ENCODE measurements at regions not wholly inside any gene's neighbourhood (a gene's known extent, or its start where the extent isn't known, plus 50 kb on each side); places are given as distances from the start of the nearest gene placed in this dataset.

- no peak for DNase-seq
These were observed 1385.3 kb upstream of the SPRY2 start for GRCh38 chr13:81726037-81726726.

- no peak for DNase-seq
These were observed 1381.5 kb upstream of the SPRY2 start for GRCh38 chr13:81722456-81722855.

- DNase-seq: no peak
These were observed 1380.5 kb upstream of the SPRY2 start for GRCh38 chr13:81721400-81721799.

- no peak for DNase-seq
These were observed 1373.6 kb upstream of the SPRY2 start for GRCh38 chr13:81714513-81714912.

GRCh38 chr13:81713201-81713600 lies 1372.3 kb upstream of the SPRY2 start:
- no peak for DNase-seq

GRCh38 chr13:81697826-81698225 lies 1356.9 kb upstream of the SPRY2 start:
- DNase-seq: no peak

GRCh38 chr13:81686877-81687276 lies 1346.0 kb upstream of the SPRY2 start:
- DNase-seq: no peak

- no peak for DNase-seq
These were observed 1342.6 kb upstream of the SPRY2 start for GRCh38 chr13:81683521-81683920.

- no peak for DNase-seq
These were observed 1341.2 kb upstream of the SPRY2 start for GRCh38 chr13:81682081-81682630.

- DNase-seq: no peak
These were observed 1336.9 kb upstream of the SPRY2 start for GRCh38 chr13:81677857-81678256.

- DNase-seq: no peak
These were observed 1335.1 kb upstream of the SPRY2 start for GRCh38 chr13:81676008-81676407.

GRCh38 chr13:81671064-81671463 lies 1330.1 kb upstream of the SPRY2 start:
- DNase-seq: no peak

- DNase-seq: no peak
These were observed 1329.1 kb upstream of the SPRY2 start for GRCh38 chr13:81670048-81670447.

GRCh38 chr13:81664872-81665271 lies 1323.9 kb upstream of the SPRY2 start:
- DNase-seq: no peak

GRCh38 chr13:81659984-81660383 lies 1319.1 kb upstream of the SPRY2 start:
- no peak for DNase-seq

GRCh38 chr13:81658598-81659370 lies 1317.9 kb upstream of the SPRY2 start:
- DNase-seq: no peak

- no peak for DNase-seq
These were observed 1299.2 kb upstream of the SPRY2 start for GRCh38 chr13:81639984-81640582.

- DNase-seq: no peak
These were observed 1296.5 kb upstream of the SPRY2 start for GRCh38 chr13:81637457-81637856.

- no peak for DNase-seq
These were observed 1295.2 kb upstream of the SPRY2 start for GRCh38 chr13:81636120-81636519.

- no peak for DNase-seq
These were observed 1274.1 kb upstream of the SPRY2 start for GRCh38 chr13:81615031-81615430.

GRCh38 chr13:81610644-81611043 lies 1269.7 kb upstream of the SPRY2 start:
- DNase-seq: no peak

- DNase-seq: no peak
These were observed 1268.4 kb upstream of the SPRY2 start for GRCh38 chr13:81609335-81609734.

- no peak for DNase-seq
These were observed 1265.1 kb upstream of the SPRY2 start for GRCh38 chr13:81606074-81606473.

- DNase-seq: no peak
These were observed 1261.3 kb upstream of the SPRY2 start for GRCh38 chr13:81602241-81602640.

All from retina (tissue), 1 donor.